NCI-H2227 (cell line): ENCODE measurements at regions not wholly inside any gene's neighbourhood (a gene's known extent, or its start where the extent isn't known, plus 50 kb on each side); places are given as distances from the start of the nearest gene placed in this dataset.
"Not testable (repeated sequence)": the region's sequence is repeated elsewhere in the genome, so short reads cannot be mapped to it uniquely, and the experiment has no call there.

ENCODE experiments used
- DNase-seq: peaks from one replicate; lab custom pipeline; 2025; ENCODE audit not compliant: unreplicated experiment; lab: John Stamatoyannopoulos, UW

GRCh38 chr2:9707611-9708160, 76.9 kb upstream of the YWHAQ start:
- DNase-seq: no peak

GRCh38 chr2:9708683-9709538, 78.1 kb upstream of the YWHAQ start:
- DNase-seq: no peak

DNA sequence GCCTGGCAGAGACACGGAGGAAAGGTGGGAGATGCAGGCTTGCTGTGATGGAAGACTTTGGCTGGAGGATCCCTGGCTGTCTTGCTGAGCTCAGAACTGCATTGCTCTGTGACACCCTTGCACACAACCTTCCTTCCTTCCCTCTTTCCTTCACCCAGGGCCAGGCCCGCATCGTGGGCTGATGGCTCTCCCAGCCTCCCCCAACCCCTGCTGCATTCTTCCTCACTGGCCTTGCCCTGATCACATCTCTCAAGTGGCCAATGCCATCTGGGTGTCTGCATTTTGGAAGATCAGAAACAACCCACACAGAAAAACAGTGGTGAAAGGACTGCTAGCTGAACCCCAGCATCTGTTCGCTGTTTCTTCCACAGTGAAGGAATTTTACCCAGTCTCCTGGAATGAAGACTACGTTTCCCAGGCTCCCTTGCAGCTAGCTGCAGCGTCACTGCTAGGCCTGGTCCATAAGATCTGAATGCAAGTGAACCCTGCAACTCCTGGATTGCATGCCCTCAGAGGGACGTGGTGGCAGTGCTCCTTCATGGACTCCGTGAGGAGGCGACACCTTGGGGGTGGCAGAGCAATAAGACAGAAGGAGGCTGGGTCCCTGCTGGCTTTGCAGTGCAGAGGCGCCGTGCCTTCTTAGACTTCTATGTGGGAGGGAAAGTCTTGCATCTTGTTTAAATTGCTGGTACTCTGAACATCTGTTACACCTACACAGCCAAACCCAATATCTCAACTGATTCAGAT, 78.9 kb upstream of the YWHAQ start:
- peak; percentile 9 for DNase-seq

DNA sequence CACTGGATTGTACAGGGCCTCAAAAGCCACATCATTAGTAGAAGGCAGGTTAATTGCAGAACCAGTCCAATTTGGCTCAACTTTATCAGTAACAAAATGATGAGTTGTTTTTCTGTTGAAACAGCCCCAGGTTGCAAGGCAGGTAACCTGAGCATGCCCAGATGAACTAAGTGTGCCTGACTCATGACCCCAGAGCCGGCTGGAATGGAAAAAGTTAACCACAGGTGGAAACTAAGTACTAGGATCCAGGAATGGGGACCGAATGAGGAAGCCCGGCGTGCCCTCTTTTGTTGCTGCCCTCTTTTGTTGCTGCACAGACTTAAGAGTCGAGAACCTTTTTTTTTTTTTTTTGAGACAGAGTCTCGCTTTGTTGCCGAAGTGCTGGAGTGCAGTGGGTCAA, 79.5 kb upstream of the YWHAQ start:
- DNase-seq: no peak

DNA sequence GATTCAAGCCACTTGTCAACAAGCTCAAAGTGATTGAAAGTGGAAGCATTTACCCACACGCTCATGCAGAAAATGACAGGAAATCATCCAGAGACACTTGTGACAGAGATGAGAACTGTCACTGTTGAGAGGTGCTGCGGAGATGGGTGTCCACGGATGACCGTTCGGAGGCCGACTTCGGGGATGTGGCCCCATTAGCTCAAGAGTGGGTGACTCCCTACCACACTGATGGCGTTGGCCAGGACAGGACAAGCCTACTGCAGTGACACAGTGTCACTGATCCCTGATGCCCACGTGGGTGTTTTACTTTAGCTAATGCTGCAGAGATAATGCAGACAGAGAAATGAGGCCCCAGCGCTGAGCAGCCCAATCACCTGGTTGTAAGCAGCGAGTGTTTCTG, 81.5 kb upstream of the YWHAQ start:
- DNase-seq: peak; percentile 15

- no peak for DNase-seq
Observed at GRCh38 chr2:9714630-9715214, 83.9 kb upstream of the YWHAQ start.

- no peak for DNase-seq
Observed at GRCh38 chr2:9715238-9715637, 84.4 kb upstream of the YWHAQ start.

DNA sequence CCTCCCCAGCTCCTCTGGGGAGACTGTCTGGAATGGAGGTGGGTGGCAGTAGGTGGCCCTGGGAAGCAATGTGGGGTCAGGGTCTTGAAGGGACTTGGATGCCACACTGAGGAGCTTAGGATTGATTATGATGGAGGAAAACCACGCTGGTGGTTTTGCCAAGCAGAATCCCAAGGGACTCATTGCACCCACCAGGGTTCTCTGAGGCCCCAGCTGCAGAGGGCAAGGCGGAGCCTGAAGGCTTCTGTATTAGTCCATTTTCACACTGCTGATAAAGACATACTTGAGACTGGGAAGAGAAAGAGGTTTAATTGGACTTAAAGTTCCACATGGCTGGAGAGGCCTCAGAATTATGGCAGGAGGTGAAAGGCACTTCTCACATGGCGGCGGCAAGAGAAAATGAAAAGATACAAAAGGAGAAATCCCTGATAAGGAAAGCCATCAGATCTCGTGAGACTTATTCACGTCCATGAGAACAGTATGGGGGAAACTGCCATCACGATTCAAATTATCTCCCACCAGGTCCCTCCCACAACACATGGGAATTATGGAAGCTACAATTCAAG, 87.2 kb upstream of the YWHAQ start:
- DNase-seq: no peak

- peak; percentile 76 for DNase-seq
Observed at GRCh38 chr2:9720352-9721093, 89.7 kb upstream of the YWHAQ start.

GRCh38 chr2:9721344-9721743, 90.5 kb upstream of the YWHAQ start:
- DNase-seq: no peak

DNA sequence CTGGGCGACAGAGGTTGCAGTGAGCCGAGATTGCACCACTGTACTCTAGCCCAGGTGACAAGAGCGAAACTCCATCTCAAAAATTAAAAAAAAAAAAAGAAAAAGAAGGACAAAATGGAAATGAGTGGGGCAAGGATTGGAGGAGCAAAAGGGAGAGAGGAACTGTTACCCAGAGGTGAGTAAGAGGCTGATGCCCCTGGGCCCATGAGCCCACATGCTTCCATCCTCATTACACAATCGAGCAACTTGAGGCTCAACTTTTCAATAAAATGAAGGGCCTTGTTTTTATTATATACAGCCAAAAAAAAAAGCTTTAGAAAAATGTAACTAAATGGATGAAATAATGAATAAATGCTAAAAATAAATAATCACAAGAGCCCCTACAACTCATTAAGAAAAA, 91.7 kb upstream of the YWHAQ start:
- no peak for DNase-seq

GRCh38 chr2:9724565-9724964, 93.8 kb upstream of the YWHAQ start:
- no peak for DNase-seq

- DNase-seq: no peak
Observed at GRCh38 chr2:9725106-9725505, 94.3 kb upstream of the YWHAQ start.

DNA sequence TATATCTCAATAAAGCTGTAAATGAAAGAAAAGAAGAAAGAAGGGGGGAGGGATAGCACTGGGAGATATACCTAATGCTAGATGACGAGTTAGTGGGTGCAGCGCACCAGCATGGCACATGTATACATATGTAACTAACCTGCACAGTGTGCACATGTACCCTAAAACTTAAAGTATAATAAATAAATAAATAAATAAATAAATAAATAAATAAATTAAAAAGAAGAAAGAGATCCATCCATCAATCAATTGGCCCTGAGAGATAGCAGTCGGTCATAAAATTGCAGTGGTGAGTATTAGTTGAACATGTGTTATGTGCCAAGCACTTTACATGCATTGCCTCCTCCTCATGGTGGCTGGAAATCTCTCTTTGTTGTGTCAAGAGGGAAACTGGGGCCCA, 95.2 kb upstream of the YWHAQ start:
- not testable (repeated sequence) for DNase-seq

DNA sequence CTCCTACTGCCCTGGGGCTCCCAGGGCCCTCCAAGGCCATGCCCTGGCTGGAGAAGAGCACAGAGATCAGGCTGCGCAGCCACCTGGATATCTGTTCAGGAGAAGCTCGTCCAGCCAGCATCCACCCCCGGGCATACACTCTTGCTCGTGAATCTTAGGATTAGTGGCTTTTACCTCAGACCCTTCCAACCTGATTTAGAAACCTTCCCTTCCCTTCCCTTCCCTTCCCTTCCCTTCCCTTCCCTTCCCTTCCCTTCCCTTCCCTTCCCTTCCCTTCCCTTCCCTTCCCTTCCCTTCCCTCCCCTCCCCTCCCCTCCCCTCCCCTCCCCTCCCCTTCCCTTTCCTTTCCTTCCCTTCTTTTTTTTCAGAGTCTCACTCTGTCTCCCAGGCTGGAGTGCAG, 99.7 kb upstream of the YWHAQ start:
- not testable (repeated sequence) for DNase-seq

DNA sequence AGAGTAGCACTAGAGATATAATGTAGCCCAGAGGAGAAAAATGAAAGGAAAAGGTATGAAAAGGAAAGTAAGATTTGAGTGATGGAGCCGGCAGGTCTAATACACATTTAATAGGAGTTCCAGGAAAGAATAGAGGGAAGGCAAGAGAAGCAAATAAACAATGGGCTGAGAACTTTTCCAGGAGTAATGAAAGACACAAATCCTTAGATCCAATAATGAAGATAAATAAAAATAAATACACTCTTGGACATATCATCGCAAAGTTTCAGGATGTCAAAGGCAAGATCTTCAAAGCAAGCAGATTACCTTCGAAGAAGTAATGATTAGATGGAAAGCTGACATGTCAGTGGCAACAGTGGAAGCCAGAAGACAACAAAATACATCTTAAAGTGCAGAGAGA, 102.0 kb upstream of the YWHAQ start:
- DNase-seq: no peak

GRCh38 chr2:9734308-9734707, 103.5 kb upstream of the YWHAQ start:
- no peak for DNase-seq

DNA sequence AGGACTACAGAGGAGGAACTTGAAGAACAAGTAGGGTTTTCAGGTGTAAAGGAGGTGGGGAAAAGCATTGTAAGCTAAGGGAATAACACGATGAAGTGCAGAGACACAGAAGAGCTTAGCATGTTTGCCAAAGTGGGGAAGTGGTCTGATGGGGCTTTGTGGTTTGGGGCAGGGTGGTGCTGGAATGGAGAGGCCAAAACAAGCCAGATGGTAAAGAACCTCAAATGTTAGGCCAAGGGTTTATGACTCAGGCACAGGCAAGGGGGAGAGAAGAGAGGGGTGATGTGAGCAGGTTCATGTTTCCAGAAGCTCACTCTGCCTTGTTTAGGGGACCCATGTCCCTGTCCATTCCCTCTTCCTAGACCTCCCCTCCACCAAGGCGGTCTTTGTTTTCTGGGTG, 104.5 kb upstream of the YWHAQ start:
- DNase-seq: no peak

DNA sequence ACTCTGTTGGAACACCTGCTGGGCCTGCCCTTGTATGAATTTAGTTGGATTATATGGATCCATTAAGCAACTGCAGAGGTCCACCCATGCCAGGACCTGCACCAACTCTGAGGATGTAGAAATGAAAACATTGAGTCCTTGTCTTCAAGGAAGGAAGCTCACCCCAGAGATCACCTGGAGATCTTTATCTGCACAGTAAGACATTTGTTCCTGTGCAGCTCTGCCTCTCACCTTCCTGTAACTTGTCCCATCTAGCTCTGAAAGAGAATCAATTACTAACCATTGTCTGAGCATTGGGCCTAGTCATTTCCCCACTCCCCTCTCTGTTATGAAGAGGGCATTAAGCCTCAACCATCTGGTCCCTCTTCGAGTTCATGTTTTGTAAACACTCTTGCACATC, 105.2 kb upstream of the YWHAQ start:
- DNase-seq: no peak

DNA sequence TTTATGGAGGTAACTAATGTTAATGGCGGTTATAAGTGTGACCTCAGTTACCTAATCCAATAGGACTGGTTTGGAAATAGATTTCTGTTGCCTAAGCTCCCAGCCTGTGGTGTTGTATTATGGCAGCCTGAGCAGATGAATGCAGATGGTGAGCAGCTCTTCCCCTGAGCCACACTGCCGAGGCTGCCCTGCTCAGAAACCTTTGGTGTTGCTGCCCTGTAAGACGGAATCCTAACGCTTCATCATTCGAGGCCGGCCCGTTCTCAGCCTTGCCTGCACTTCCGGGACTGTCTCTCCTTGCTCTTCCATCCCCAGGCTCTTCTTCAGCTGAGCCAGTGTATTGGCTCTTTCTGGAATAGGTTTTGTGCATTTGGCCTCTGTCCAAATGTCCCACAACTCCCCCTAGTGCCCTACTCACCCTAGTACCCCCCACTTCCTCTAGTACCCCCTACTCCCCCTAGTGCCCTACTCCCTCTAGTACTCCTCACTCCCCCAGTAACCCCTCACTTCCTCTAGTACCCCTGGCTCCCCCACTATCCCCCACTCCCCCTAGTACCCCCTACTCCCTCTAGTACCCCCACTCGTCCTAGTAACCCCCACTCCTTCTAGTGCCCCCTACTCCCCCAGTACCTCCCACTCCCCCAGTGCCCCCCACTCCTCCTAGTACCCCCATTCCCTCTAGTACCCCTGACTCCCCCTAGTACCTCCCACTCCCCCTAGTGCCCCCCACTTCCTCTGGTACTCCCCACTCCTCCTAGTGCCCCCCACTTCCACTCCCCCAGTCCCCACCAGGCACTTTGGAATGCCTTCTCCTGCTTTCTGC, 106.0 kb upstream of the TAF1B start:
- peak; percentile 19 for DNase-seq
